ENCODE measurements at regions not wholly inside any gene's neighbourhood (a gene's known extent, or its start where the extent isn't known, plus 50 kb on each side); places are given as distances from the start of the nearest gene placed in this dataset.

DNA sequence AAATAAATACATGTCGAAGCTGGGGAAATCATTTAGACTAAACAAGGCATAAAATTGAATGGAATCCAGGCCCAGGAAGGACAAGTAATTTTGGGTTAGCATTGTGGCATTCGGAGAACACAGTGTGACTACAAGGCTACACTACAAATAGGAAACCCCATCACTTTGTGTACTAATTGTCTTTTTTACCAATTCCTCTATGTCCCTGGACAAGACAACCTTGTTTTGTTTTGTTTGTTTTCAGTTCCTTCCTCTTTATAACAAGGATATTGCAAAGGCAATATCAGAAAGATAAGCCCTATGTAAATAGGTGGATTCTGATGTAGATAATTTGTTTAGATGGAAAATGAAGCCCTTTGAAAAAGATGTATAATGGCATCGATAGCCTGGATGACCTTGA lies 215.9 kb upstream of the MKLN1 start:
- Histone ChIP-seq H3K27me3 (ENCODE audit: control insufficient read depth in 2 of 2, insufficient read depth in 2 of 2, low read length in 2 of 2) (peaks cover 0 to 4% of the 10 kb centered on the region in 2 donors), H3K36me3 (replicated peaks in 1 of 2; ENCODE audit: control insufficient read depth in 1 of 2, insufficient read depth in 2 of 2, low read length in 2 of 2) (no peaks in the 10 kb centered on the region), H3K4me3 (replicated peaks in 1 of 3; ENCODE audit: low read depth in 2 of 3, low read length in 3 of 3) (no peak overlapping the region), H3K4me1 (ENCODE audit: control insufficient read depth in 1 of 2, insufficient read depth in 2 of 2, low read length in 2 of 2) (peaks cover 35 to 42% of the 10 kb centered on the region in 2 donors), H3K27ac (ENCODE audit: low read depth in 1 of 2, low read length in 2 of 2) (peak overlapping the region in 1 of 2 donors; percentile 58), H3K4me2 (replicated peaks; ENCODE audit: extremely low read depth, low read length, poor library complexity, severe bottlenecking) (no peak overlapping the region), H3K79me2 (ENCODE audit: insufficient read depth, low read length) (peaks cover 10% of the 10 kb centered on the region), H3K9me3 (replicated peaks in 1 of 2; ENCODE audit: control insufficient read depth in 1 of 2, insufficient read depth in 1 of 2, low read length in 2 of 2) (no peaks in the 10 kb centered on the region), H3K9ac (ENCODE audit: insufficient read depth, low read length, poor library complexity, severe bottlenecking) (no peak overlapping the region), H4K20me1 (ENCODE audit: insufficient read depth, low read length) (peaks cover 10% of the 10 kb centered on the region), H2AFZ (ENCODE audit: insufficient read depth, low read depth, low read length, poor library complexity, severe bottlenecking) (no peak overlapping the region)
- TF ChIP-seq, protein P1, sequence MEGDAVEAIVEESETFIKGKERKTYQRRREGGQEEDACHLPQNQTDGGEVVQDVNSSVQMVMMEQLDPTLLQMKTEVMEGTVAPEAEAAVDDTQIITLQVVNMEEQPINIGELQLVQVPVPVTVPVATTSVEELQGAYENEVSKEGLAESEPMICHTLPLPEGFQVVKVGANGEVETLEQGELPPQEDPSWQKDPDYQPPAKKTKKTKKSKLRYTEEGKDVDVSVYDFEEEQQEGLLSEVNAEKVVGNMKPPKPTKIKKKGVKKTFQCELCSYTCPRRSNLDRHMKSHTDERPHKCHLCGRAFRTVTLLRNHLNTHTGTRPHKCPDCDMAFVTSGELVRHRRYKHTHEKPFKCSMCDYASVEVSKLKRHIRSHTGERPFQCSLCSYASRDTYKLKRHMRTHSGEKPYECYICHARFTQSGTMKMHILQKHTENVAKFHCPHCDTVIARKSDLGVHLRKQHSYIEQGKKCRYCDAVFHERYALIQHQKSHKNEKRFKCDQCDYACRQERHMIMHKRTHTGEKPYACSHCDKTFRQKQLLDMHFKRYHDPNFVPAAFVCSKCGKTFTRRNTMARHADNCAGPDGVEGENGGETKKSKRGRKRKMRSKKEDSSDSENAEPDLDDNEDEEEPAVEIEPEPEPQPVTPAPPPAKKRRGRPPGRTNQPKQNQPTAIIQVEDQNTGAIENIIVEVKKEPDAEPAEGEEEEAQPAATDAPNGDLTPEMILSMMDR (IDR thresholded peaks at IDR 0.05): no peak
- Mint-ChIP-seq H3K4me3 (no peak overlapping the region), H3K27ac (peak overlapping the region in 4 of 7 donors; percentile 6 to 93 (median 82)), H3K36me3 (peaks cover 0 to 2% of the 10 kb centered on the region in 2 donors), H3K27me3 (ENCODE audit: low read depth in 3 of 3) (peaks cover 13 to 18% (median 14%) of the 10 kb centered on the region in 3 donors), H3K9me3 (peaks cover 0 to under 1% (median 0%) of the 10 kb centered on the region in 7 donors), H3K4me1 (peaks cover 41% of the 10 kb centered on the region)
- intact Hi-C loops (cut with micrococcal nuclease): no loop called here
- peak in 1 of 3 donors; percentile 17 for DNase-seq
- WGBS (ENCODE audit: insufficient coverage): no CpG with 5 or more reads among the region's 3 CpGs

DNA sequence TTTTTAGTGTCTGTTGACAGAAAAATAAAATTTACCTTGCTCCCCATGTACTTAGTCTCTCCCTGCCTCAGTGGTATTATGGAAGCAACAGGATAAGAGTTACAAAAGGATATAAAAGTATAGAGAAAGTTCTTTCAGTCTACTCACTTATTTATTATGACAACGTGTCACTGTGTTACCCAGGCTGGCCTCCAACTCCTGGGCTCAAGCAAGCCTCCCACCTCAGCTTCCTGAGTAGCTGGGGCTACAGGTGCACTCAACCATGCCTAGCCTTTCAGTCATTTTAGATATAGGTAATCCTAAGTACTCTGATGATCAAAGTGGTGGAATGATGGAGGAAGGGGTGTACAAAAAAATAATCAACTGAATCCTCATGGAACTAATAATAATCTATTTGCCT lies 215.2 kb upstream of the MKLN1 start:
- peaks cover 0 to 2% of the 10 kb centered on the region in 2 donors for H3K36me3 Mint-ChIP-seq
- peak overlapping the region in 1 of 7 donors; percentile 10 for H3K27ac Mint-ChIP-seq
- no peak overlapping the region for H3K4me3 ChIP-seq (replicated peaks in 1 of 3; ENCODE audit: low read depth in 2 of 3, low read length in 3 of 3)
- peaks cover 0 to 4% of the 10 kb centered on the region in 2 donors for H3K27me3 ChIP-seq (ENCODE audit: control insufficient read depth in 2 of 2, insufficient read depth in 2 of 2, low read length in 2 of 2)
- H3K4me3 Mint-ChIP-seq: no peak overlapping the region
- H3K36me3 ChIP-seq (replicated peaks in 1 of 2; ENCODE audit: control insufficient read depth in 1 of 2, insufficient read depth in 2 of 2, low read length in 2 of 2): no peaks in the 10 kb centered on the region
- H3K4me1 Mint-ChIP-seq: peaks cover 41% of the 10 kb centered on the region
- peaks cover 35 to 42% of the 10 kb centered on the region in 2 donors for H3K4me1 ChIP-seq (ENCODE audit: control insufficient read depth in 1 of 2, insufficient read depth in 2 of 2, low read length in 2 of 2)
- H3K9me3 Mint-ChIP-seq: no peaks in the 10 kb centered on the region
- H3K4me2 ChIP-seq (replicated peaks; ENCODE audit: extremely low read depth, low read length, poor library complexity, severe bottlenecking): no peak overlapping the region
- no CpG with 5 or more reads among the region's 1 CpG for WGBS (ENCODE audit: insufficient coverage)
- H3K9ac ChIP-seq (ENCODE audit: insufficient read depth, low read length, poor library complexity, severe bottlenecking): no peak overlapping the region
- H2AFZ ChIP-seq (ENCODE audit: insufficient read depth, low read depth, low read length, poor library complexity, severe bottlenecking): no peak overlapping the region
- DNase-seq: no peak
- H3K27ac ChIP-seq (ENCODE audit: low read depth in 1 of 2, low read length in 2 of 2): no peak overlapping the region
- H3K9me3 ChIP-seq (replicated peaks in 1 of 2; ENCODE audit: control insufficient read depth in 1 of 2, insufficient read depth in 1 of 2, low read length in 2 of 2): no peaks in the 10 kb centered on the region
- peaks cover 13 to 20% (median 14%) of the 10 kb centered on the region in 3 donors for H3K27me3 Mint-ChIP-seq (ENCODE audit: low read depth in 3 of 3)
- H3K79me2 ChIP-seq (ENCODE audit: insufficient read depth, low read length): peaks cover 4% of the 10 kb centered on the region
- TF ChIP-seq, protein P1 (IDR thresholded peaks at IDR 0.05): no peak
- intact Hi-C loops (cut with micrococcal nuclease): no loop called here
- H4K20me1 ChIP-seq (ENCODE audit: insufficient read depth, low read length): peaks cover 4% of the 10 kb centered on the region

Data from CD14-positive monocyte (primary cell).